SU-DHL-6 (cell line): ENCODE measurements at regions not wholly inside any gene's neighbourhood (a gene's known extent, or its start where the extent isn't known, plus 50 kb on each side); places are given as distances from the start of the nearest gene placed in this dataset.

ENCODE experiments used
- EZH2phosphoT487 ChIP-seq: fragments of 200-600 bp; sonication (generic), shearing (Covaris generic); conservative IDR thresholded peaks from 2 replicates; pipeline ENCODE4 v1.6.1; 2018; ENCODE audit warnings: mild to moderate bottlenecking, antibody characterized with exemption, low read length, moderate library complexity, mixed read lengths
- TF ChIP-seq, protein P1 (sequence below): fragments of 200-600 bp; sonication (generic); IDR thresholded peaks from one replicate; pipeline ENCODE4 v1.5.1; 2017; ENCODE audit warnings: antibody characterized with exemption, mild to moderate bottlenecking, low read length, moderate library complexity; ENCODE audit not compliant: insufficient read depth, poor library complexity, severe bottlenecking

DNA sequence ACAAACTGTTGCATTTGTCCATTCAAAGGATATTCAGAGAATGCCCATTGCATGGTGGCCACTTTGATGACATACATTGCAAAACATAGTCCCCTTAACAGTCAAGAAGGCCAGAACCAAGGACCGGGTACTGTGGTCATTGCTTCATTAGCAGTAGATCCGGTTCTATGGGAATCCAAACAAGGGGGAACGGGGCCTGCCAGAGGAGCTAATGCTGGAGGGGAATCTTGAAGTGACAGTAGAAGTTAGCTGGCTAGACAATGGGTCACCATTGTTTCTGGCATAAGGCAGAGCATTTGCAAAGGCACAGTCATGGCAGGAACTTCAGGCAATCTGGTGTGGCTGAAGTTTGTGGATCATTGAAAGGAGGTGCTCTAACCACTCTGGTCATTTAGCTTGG lies 279.7 kb downstream of the SS18 start:
- TF ChIP-seq, protein P1, sequence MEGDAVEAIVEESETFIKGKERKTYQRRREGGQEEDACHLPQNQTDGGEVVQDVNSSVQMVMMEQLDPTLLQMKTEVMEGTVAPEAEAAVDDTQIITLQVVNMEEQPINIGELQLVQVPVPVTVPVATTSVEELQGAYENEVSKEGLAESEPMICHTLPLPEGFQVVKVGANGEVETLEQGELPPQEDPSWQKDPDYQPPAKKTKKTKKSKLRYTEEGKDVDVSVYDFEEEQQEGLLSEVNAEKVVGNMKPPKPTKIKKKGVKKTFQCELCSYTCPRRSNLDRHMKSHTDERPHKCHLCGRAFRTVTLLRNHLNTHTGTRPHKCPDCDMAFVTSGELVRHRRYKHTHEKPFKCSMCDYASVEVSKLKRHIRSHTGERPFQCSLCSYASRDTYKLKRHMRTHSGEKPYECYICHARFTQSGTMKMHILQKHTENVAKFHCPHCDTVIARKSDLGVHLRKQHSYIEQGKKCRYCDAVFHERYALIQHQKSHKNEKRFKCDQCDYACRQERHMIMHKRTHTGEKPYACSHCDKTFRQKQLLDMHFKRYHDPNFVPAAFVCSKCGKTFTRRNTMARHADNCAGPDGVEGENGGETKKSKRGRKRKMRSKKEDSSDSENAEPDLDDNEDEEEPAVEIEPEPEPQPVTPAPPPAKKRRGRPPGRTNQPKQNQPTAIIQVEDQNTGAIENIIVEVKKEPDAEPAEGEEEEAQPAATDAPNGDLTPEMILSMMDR, result no peak
- no peak for TF ChIP-seq EZH2phosphoT487
